ENCODE measurements at regions not wholly inside any gene's neighbourhood (a gene's known extent, or its start where the extent isn't known, plus 50 kb on each side); places are given as distances from the start of the nearest gene placed in this dataset.

- no peak for DNase-seq
- peaks cover 40% of the 10 kb centered on the region for H3K27me3 Mint-ChIP-seq
- ATAC-seq (ENCODE audit: poor library complexity): no peak
- Histone ChIP-seq H3K9me3 (ENCODE audit: control insufficient read depth in 1 of 2, insufficient read depth in 1 of 2, low read length in 2 of 2) (no peaks in the 10 kb centered on the region), H3K4me1 (ENCODE audit: insufficient read depth, low read length) (no peaks in the 10 kb centered on the region), H3K36me3 (ENCODE audit: insufficient read depth, low read length) (no peaks in the 10 kb centered on the region), H3K4me3 (ENCODE audit: low read length) (no peak overlapping the region), H3K27ac (ENCODE audit: low read depth in 1 of 2, low read length in 2 of 2) (no peak overlapping the region), H3K27me3 (ENCODE audit: control insufficient read depth in 1 of 2, insufficient read depth in 2 of 2, low read length in 2 of 2) (peaks cover 0 to 8% of the 10 kb centered on the region in 2 experiments)
- POLR2A ChIA-PET: no interaction called here
- intact Hi-C loops (cut with DNase I, micrococcal nuclease): no loop called here
- no peaks in the 10 kb centered on the region for H3K9me3 Mint-ChIP-seq
- no peaks in the 10 kb centered on the region for H3K36me3 Mint-ChIP-seq (ENCODE audit: low read depth)
- no peaks in the 10 kb centered on the region for H3K4me1 Mint-ChIP-seq (ENCODE audit: low read depth)
- TF ChIP-seq, protein P1, sequence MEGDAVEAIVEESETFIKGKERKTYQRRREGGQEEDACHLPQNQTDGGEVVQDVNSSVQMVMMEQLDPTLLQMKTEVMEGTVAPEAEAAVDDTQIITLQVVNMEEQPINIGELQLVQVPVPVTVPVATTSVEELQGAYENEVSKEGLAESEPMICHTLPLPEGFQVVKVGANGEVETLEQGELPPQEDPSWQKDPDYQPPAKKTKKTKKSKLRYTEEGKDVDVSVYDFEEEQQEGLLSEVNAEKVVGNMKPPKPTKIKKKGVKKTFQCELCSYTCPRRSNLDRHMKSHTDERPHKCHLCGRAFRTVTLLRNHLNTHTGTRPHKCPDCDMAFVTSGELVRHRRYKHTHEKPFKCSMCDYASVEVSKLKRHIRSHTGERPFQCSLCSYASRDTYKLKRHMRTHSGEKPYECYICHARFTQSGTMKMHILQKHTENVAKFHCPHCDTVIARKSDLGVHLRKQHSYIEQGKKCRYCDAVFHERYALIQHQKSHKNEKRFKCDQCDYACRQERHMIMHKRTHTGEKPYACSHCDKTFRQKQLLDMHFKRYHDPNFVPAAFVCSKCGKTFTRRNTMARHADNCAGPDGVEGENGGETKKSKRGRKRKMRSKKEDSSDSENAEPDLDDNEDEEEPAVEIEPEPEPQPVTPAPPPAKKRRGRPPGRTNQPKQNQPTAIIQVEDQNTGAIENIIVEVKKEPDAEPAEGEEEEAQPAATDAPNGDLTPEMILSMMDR (IDR thresholded peaks at IDR 0.05): no peak
- H3K27ac Mint-ChIP-seq: no peak overlapping the region
- CTCF ChIA-PET: no interaction called here
- H3K4me3 Mint-ChIP-seq: no peak overlapping the region
Measured at GRCh38 chr14:36438883-36439282, 81.1 kb downstream of the NKX2-1 start.

- H3K27ac Mint-ChIP-seq: no peak overlapping the region
- H3K36me3 Mint-ChIP-seq (ENCODE audit: low read depth): no peaks in the 10 kb centered on the region
- H3K4me1 ChIP-seq (ENCODE audit: insufficient read depth, low read length): no peaks in the 10 kb centered on the region
- peaks cover 21% of the 10 kb centered on the region for H3K27me3 Mint-ChIP-seq
- H3K36me3 ChIP-seq (ENCODE audit: insufficient read depth, low read length): no peaks in the 10 kb centered on the region
- no peaks in the 10 kb centered on the region for H3K9me3 Mint-ChIP-seq
- ChIA-PET POLR2A (no interaction called here), CTCF (no interaction called here)
- H3K4me1 Mint-ChIP-seq (ENCODE audit: low read depth): no peaks in the 10 kb centered on the region
- H3K9me3 ChIP-seq (ENCODE audit: control insufficient read depth in 1 of 2, insufficient read depth in 1 of 2, low read length in 2 of 2): no peaks in the 10 kb centered on the region
- DNase-seq (no peak), ATAC-seq (ENCODE audit: poor library complexity) (no peak)
- intact Hi-C loops (cut with DNase I, micrococcal nuclease): no loop called here
- peaks cover 0 to 3% of the 10 kb centered on the region in 2 experiments for H3K27me3 ChIP-seq (ENCODE audit: control insufficient read depth in 1 of 2, insufficient read depth in 2 of 2, low read length in 2 of 2)
- TF ChIP-seq, protein P1 (IDR thresholded peaks at IDR 0.05): no peak
- H3K4me3 ChIP-seq (ENCODE audit: low read length): no peak overlapping the region
- no peak overlapping the region for H3K27ac ChIP-seq (ENCODE audit: low read depth in 1 of 2, low read length in 2 of 2)
- no peak overlapping the region for H3K4me3 Mint-ChIP-seq
Measured at GRCh38 chr14:36430662-36431084, 89.4 kb downstream of the NKX2-1 start.

DNA sequence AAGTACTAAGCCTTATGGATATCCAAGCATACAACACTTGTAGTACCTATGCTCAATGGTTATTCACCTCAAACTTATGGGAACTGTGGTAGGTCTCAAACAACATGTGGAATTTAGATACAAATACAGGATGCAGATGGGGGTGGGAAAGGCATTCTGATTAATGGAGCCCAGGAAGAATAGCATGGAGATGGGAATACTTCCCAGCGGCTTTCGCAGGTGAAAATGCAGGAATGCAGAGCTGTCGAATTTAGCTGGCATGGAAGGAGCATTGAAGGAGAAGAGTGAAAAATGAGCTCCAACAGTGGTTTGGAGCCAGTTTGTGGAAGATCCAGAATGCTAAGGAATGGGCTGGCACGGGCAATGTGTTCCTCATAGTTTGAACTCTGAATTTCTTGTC, 89.9 kb downstream of the NKX2-1 start:
- H3K27me3 Mint-ChIP-seq: peaks cover 19% of the 10 kb centered on the region
- DNase-seq: no peak
- TF ChIP-seq, protein P1 (IDR thresholded peaks at IDR 0.05): no peak
- H3K4me3 ChIP-seq (ENCODE audit: low read length): no peak overlapping the region
- no peaks in the 10 kb centered on the region for H3K4me1 ChIP-seq (ENCODE audit: insufficient read depth, low read length)
- no peaks in the 10 kb centered on the region for H3K36me3 Mint-ChIP-seq (ENCODE audit: low read depth)
- H3K4me1 Mint-ChIP-seq (ENCODE audit: low read depth): no peaks in the 10 kb centered on the region
- ATAC-seq (ENCODE audit: poor library complexity): no peak
- POLR2A ChIA-PET: no interaction called here
- peaks cover 0 to 3% of the 10 kb centered on the region in 2 experiments for H3K27me3 ChIP-seq (ENCODE audit: control insufficient read depth in 1 of 2, insufficient read depth in 2 of 2, low read length in 2 of 2)
- H3K36me3 ChIP-seq (ENCODE audit: insufficient read depth, low read length): no peaks in the 10 kb centered on the region
- H3K9me3 ChIP-seq (ENCODE audit: control insufficient read depth in 1 of 2, insufficient read depth in 1 of 2, low read length in 2 of 2): no peaks in the 10 kb centered on the region
- H3K27ac Mint-ChIP-seq: no peak overlapping the region
- CTCF ChIA-PET: no interaction called here
- intact Hi-C loops (cut with DNase I, micrococcal nuclease): no loop called here
- H3K4me3 Mint-ChIP-seq: no peak overlapping the region
- H3K27ac ChIP-seq (ENCODE audit: low read depth in 1 of 2, low read length in 2 of 2): no peak overlapping the region
- no peaks in the 10 kb centered on the region for H3K9me3 Mint-ChIP-seq
